CD14-positive monocyte (primary cell): ENCODE measurements at regions not wholly inside any gene's neighbourhood (a gene's known extent, or its start where the extent isn't known, plus 50 kb on each side); places are given as distances from the start of the nearest gene placed in this dataset.

Source experiments
- DNase-seq, 3 donors: peaks; one replicate each; pipeline ENCODE4 v3.0.0-alpha.2; 2011 to 2022
- H2AFZ ChIP-seq: 2 replicates; pipeline ENCODE4 v1.6.0; 2012; ENCODE audit warnings: mild to moderate bottlenecking, low read depth, low read length, inconsistent platforms; ENCODE audit not compliant: insufficient read depth, poor library complexity, severe bottlenecking
- H3K27ac ChIP-seq, 2 donors: 1 replicate in 1 of 2; 2 replicates in 1 of 2; pipeline ENCODE4 v1.5.1; 2012 to 2013; ENCODE audit warnings: low read length in 2 of 2, control low read depth in 1 of 2, inconsistent platforms in 1 of 2, low read depth in 1 of 2, mild to moderate bottlenecking in 1 of 2
- H3K27me3 ChIP-seq, 2 donors: one replicate each; pipeline versions ENCODE4 v1.6.0 to v1.6.1; 2011 to 2013; ENCODE audit warnings: low read length in 2 of 2; ENCODE audit not compliant: control insufficient read depth in 2 of 2, insufficient read depth in 2 of 2
- H3K36me3 ChIP-seq, 2 donors: replicated peaks in 1 of 2; 1 replicate in 1 of 2; 2 replicates in 1 of 2; pipeline versions ENCODE4 v1.5.1 to v1.6.1; 2012 to 2013; ENCODE audit warnings: low read length in 2 of 2, control low read depth in 1 of 2, inconsistent platforms in 1 of 2, mild to moderate bottlenecking in 1 of 2; ENCODE audit not compliant: insufficient read depth in 2 of 2, control insufficient read depth in 1 of 2
- H3K4me1 ChIP-seq, 2 donors: 1 replicate in 1 of 2; 2 replicates in 1 of 2; pipeline versions ENCODE4 v1.5.1 to v1.6.1; 2012 to 2013; ENCODE audit warnings: low read length in 2 of 2, control low read depth in 1 of 2, inconsistent platforms in 1 of 2, mild to moderate bottlenecking in 1 of 2, moderate library complexity in 1 of 2; ENCODE audit not compliant: insufficient read depth in 2 of 2, control insufficient read depth in 1 of 2
- H3K4me2 ChIP-seq: replicated peaks from 2 replicates; pipeline ENCODE3; 2012; ENCODE audit warnings: low read length, moderate library complexity, mild to moderate bottlenecking; ENCODE audit not compliant: poor library complexity, severe bottlenecking; ENCODE audit errors: extremely low read depth
- H3K4me3 ChIP-seq, 3 experiments: fragments of 200-600 bp in 1 of 3; sonication (generic) in 1 of 3; replicated peaks in 1 of 3; 1 replicate in 2 of 3; 2 replicates in 1 of 3; pipeline ENCODE4 v1.5.1; 2011 to 2013; ENCODE audit warnings: low read length in 3 of 3, mild to moderate bottlenecking in 3 of 3, control low read depth in 2 of 3, low read depth in 2 of 3, inconsistent platforms in 1 of 3, moderate library complexity in 1 of 3
- H3K79me2 ChIP-seq: 2 replicates; pipeline ENCODE4 v1.6.0; 2012; ENCODE audit warnings: mild to moderate bottlenecking, control low read depth, inconsistent platforms, low read length, moderate library complexity; ENCODE audit not compliant: insufficient read depth
- H3K9ac ChIP-seq: 2 replicates; pipeline ENCODE4 v1.6.0; 2017; ENCODE audit warnings: low read length, mild to moderate bottlenecking; ENCODE audit not compliant: insufficient read depth, poor library complexity, severe bottlenecking
- H3K9me3 ChIP-seq, 2 donors: replicated peaks in 1 of 2; 1 replicate in 1 of 2; 2 replicates in 1 of 2; pipeline versions ENCODE4 v1.5.1 to v1.6.1; 2012 to 2013; ENCODE audit warnings: low read length in 2 of 2, control low read depth in 1 of 2; ENCODE audit not compliant: control insufficient read depth in 1 of 2, insufficient read depth in 1 of 2
- H4K20me1 ChIP-seq: 2 replicates; pipeline ENCODE4 v1.6.0; 2012; ENCODE audit warnings: mild to moderate bottlenecking, low read length, control low read depth, moderate library complexity; ENCODE audit not compliant: insufficient read depth
- H3K27ac Mint-ChIP-seq, 7 donors: one replicate each; pipeline ENCODE4 v1.8.0; 2020; ENCODE audit warnings: mild to moderate bottlenecking in 7 of 7, mixed read lengths in 7 of 7, moderate library complexity in 6 of 7, inconsistent platforms in 2 of 7
- H3K27me3 Mint-ChIP-seq, 3 donors: one replicate each; pipeline ENCODE4 v1.8.0; 2021 to 2022; ENCODE audit warnings: low read depth in 3 of 3, mild to moderate bottlenecking in 3 of 3, mixed read lengths in 3 of 3, moderate library complexity in 3 of 3, inconsistent platforms in 1 of 3
- H3K36me3 Mint-ChIP-seq, 2 donors: one replicate each; pipeline ENCODE4 v1.8.0; 2020; ENCODE audit warnings: mixed read lengths in 2 of 2, inconsistent platforms in 1 of 2, mild to moderate bottlenecking in 1 of 2
- H3K4me1 Mint-ChIP-seq: one replicate; pipeline ENCODE4 v1.8.0; 2020; ENCODE audit warnings: mild to moderate bottlenecking, mixed read lengths
- H3K4me3 Mint-ChIP-seq, 2 donors: one replicate each; pipeline ENCODE4 v1.8.0; 2020; ENCODE audit warnings: mild to moderate bottlenecking in 2 of 2, mixed read lengths in 2 of 2, moderate library complexity in 1 of 2
- H3K9me3 Mint-ChIP-seq, 7 donors: one replicate each; pipeline ENCODE4 v1.8.0; 2020 to 2022; ENCODE audit warnings: mixed read lengths in 7 of 7, mild to moderate bottlenecking in 6 of 7, moderate library complexity in 6 of 7, inconsistent platforms in 2 of 7
- WGBS: methylation state at CpG from one replicate; pipeline ENCODE4 v1.1.5; 2013; ENCODE audit warnings: missing lambda C conversion rate; ENCODE audit not compliant: insufficient coverage; 5-methylcytosine and 5-hydroxymethylcytosine counted together
- intact Hi-C, 2 donors: fragments of 100-400 bp; cut with micrococcal nuclease; formaldehyde crosslinking; loops; one replicate each; pipeline versions ENCODE4 v1.15.0 to v1.15.1; 2023
- TF ChIP-seq, protein P1 (sequence below): fragments of 200-600 bp; IDR thresholded peaks from one replicate; pipeline ENCODE4 v1.8.0; 2022; ENCODE audit warnings: antibody characterized with exemption, mild to moderate bottlenecking

DNA sequence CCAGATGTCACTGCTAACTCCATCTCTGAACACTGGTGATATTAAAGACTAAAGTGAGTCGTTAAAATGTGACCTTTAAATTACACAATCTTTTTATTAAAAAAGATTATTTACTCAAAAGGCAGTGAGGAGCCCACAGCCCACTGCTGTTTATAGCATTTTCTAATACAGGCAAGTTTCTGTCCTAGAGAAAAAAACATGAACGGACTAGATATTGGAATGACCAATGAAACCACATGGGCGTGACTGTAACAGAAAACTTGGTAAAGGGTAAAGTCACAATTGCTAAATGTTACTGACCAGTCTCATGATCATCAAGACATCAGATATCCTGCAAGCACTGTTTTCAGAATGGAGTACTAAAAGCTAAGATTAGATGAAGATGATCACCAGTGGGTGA is 78.7 kb downstream of the FEZF1 start:
- WGBS = 80% methylated on average over 1 of the region's 3 CpGs
- H3K9me3 ChIP-seq = peaks cover 0 to 3% of the 10 kb centered on the region in 2 donors
- H3K79me2 ChIP-seq = no peaks in the 10 kb centered on the region
- Mint-ChIP-seq H3K27ac (no peak overlapping the region), H3K9me3 (no peaks in the 10 kb centered on the region), H3K36me3 (no peaks in the 10 kb centered on the region), H3K4me1 (no peaks in the 10 kb centered on the region), H3K4me3 (no peak overlapping the region), H3K27me3 (peaks cover 0 to 2% (median 0%) of the 10 kb centered on the region in 3 donors)
- H3K36me3 ChIP-seq = no peaks in the 10 kb centered on the region
- no peaks in the 10 kb centered on the region for H3K27me3 ChIP-seq
- H3K4me1 ChIP-seq = no peaks in the 10 kb centered on the region
- H3K4me2 ChIP-seq = no peak overlapping the region
- no peak for DNase-seq
- no peak overlapping the region for H2AFZ ChIP-seq
- intact Hi-C loops = no loop called here
- H3K27ac ChIP-seq = no peak overlapping the region
- H4K20me1 ChIP-seq = no peaks in the 10 kb centered on the region
- H3K4me3 ChIP-seq = no peak overlapping the region
- H3K9ac ChIP-seq = no peak overlapping the region
- TF ChIP-seq, protein P1, sequence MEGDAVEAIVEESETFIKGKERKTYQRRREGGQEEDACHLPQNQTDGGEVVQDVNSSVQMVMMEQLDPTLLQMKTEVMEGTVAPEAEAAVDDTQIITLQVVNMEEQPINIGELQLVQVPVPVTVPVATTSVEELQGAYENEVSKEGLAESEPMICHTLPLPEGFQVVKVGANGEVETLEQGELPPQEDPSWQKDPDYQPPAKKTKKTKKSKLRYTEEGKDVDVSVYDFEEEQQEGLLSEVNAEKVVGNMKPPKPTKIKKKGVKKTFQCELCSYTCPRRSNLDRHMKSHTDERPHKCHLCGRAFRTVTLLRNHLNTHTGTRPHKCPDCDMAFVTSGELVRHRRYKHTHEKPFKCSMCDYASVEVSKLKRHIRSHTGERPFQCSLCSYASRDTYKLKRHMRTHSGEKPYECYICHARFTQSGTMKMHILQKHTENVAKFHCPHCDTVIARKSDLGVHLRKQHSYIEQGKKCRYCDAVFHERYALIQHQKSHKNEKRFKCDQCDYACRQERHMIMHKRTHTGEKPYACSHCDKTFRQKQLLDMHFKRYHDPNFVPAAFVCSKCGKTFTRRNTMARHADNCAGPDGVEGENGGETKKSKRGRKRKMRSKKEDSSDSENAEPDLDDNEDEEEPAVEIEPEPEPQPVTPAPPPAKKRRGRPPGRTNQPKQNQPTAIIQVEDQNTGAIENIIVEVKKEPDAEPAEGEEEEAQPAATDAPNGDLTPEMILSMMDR = no peak

DNA sequence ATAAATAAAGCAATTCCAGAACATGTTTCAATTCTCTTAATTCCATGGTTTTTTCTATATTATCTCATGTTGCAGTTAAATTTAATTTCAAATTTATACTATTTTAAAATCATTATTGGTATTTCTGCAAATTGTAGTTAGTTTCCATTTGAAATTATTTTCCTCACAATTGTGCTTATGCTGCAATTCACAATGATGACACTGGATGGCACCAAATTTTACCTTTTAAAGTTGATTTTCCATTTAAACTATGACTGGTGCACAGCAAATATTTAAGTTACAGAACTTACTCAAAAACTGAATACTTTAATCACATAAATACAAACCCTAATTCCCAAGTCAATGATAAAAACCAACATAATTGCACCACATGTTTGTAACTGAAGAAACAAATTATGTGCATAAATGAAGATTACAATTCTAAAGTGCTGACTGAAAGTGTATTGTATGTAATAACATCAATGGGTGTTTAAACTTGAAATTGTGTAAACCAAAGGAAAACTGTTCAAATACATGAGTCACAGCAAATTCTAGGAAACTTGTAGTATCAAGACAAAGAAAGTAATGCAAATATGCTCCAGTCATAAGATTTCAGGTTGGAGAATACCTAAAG is 75.3 kb upstream of the AASS start:
- Histone ChIP-seq H3K4me1 (no peaks in the 10 kb centered on the region), H3K27me3 (no peaks in the 10 kb centered on the region), H2AFZ (no peak overlapping the region), H3K36me3 (no peaks in the 10 kb centered on the region), H3K9me3 (no peaks in the 10 kb centered on the region), H4K20me1 (no peaks in the 10 kb centered on the region), H3K27ac (no peak overlapping the region), H3K9ac (no peak overlapping the region), H3K4me3 (no peak overlapping the region), H3K4me2 (no peak overlapping the region), H3K79me2 (no peaks in the 10 kb centered on the region)
- Mint-ChIP-seq H3K27ac (no peak overlapping the region), H3K4me3 (no peak overlapping the region), H3K4me1 (no peaks in the 10 kb centered on the region), H3K27me3 (peaks cover 0 to 1% (median 0%) of the 10 kb centered on the region in 3 donors), H3K36me3 (no peaks in the 10 kb centered on the region), H3K9me3 (no peaks in the 10 kb centered on the region)
- TF ChIP-seq, protein P1 = peak; percentile 27
- no peak for DNase-seq
- intact Hi-C loops = no loop called here
